ENCODE measurements at regions not wholly inside any gene's neighbourhood (a gene's known extent, or its start where the extent isn't known, plus 50 kb on each side); places are given as distances from the start of the nearest gene placed in this dataset.
"Not testable (repeated sequence)": the region's sequence is repeated elsewhere in the genome, so short reads cannot be mapped to it uniquely, and the experiment has no call there.

DNA sequence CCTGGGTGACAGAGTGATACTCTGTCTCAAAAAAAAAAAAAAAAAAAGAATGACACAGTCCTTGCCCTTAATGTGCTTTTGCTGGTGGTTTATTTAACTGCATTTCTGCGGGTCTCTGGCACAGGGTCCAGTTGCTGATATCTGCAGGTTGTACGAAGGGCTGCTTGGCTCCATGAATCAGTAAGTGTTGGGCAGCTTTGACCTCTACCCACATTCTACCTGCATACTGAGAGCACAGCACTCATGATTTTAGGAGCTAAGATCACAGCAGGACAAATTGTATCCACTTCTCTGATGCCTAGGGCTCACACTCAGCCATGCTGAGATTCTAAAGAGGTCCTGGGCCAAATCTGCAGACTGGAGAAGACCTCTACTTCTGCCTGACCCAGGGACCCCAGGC is 119.4 kb upstream of the MYCN start:
- ChIA-PET CTCF (no interaction called here), POLR2A (no interaction called here)
- H3K9me3 ChIP-seq (ENCODE audit: control insufficient read depth, insufficient read depth, low read length): peaks cover 37% of the 10 kb centered on the region
- no peak for DNase-seq (ENCODE audit: low read depth, low spot score)
- H3K4me3 ChIP-seq (ENCODE audit: low read depth, low read length): no peak overlapping the region
- TF ChIP-seq, protein P1, sequence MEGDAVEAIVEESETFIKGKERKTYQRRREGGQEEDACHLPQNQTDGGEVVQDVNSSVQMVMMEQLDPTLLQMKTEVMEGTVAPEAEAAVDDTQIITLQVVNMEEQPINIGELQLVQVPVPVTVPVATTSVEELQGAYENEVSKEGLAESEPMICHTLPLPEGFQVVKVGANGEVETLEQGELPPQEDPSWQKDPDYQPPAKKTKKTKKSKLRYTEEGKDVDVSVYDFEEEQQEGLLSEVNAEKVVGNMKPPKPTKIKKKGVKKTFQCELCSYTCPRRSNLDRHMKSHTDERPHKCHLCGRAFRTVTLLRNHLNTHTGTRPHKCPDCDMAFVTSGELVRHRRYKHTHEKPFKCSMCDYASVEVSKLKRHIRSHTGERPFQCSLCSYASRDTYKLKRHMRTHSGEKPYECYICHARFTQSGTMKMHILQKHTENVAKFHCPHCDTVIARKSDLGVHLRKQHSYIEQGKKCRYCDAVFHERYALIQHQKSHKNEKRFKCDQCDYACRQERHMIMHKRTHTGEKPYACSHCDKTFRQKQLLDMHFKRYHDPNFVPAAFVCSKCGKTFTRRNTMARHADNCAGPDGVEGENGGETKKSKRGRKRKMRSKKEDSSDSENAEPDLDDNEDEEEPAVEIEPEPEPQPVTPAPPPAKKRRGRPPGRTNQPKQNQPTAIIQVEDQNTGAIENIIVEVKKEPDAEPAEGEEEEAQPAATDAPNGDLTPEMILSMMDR (IDR thresholded peaks at IDR 0.05; ENCODE audit: low read depth, low read length): no peak
- no peaks in the 10 kb centered on the region for H3K27me3 ChIP-seq (ENCODE audit: control insufficient read depth, insufficient read depth, low read length)
- H3K27ac ChIP-seq (ENCODE audit: low read depth, low read length): no peak overlapping the region

DNA sequence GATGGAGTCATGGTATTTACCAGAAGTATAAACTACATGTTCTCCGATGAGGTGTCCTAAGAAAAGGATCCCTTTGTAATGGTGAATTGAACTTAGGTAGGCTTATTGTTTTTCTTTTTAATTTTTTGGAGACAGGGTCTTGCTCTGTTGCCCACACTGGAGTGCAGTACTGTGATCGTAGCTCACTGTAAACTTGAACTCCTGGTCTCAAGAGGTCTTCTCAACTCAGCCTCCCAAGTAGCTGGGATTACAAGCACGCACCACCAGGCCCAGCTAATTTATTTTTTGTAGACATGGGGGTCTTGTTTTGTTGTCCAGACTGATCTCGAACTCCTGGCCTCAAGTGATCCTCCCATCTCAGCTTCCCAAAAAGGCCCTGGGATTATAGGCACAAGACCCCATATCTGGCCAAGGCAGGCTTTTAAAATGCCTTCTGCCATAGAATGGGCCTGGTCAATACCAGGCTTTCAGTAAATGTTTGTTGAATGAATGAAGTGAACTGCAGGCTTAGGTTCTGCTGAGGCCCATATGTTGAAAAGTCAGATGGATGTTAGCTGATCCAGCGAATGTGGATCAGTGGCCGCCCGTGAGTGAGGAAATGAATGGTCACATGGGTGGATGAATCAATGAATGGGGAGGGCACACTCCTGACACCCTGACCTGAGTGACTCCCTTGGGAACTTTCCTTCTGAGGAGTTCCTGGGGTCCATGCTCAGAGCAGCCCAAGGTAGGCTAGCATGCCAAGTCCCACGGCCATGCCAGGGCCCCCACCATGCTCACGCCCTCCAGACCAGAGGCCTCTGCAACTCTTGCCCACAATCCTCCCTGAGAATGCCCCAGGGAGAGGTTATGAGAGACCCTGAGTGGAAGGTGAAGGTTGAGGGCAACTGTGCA is 118.0 kb upstream of the MYCN start:
- peaks cover 36% of the 10 kb centered on the region for H3K9me3 ChIP-seq (ENCODE audit: control insufficient read depth, insufficient read depth, low read length)
- POLR2A ChIA-PET: no interaction called here
- no peak for DNase-seq (ENCODE audit: low read depth, low spot score)
- no peak overlapping the region for H3K27ac ChIP-seq (ENCODE audit: low read depth, low read length)
- TF ChIP-seq, protein P1 (IDR thresholded peaks at IDR 0.05; ENCODE audit: low read depth, low read length): no peak
- no peak overlapping the region for H3K4me3 ChIP-seq (ENCODE audit: low read depth, low read length)
- CTCF ChIA-PET: no interaction called here
- H3K27me3 ChIP-seq (ENCODE audit: control insufficient read depth, insufficient read depth, low read length): no peaks in the 10 kb centered on the region

DNA sequence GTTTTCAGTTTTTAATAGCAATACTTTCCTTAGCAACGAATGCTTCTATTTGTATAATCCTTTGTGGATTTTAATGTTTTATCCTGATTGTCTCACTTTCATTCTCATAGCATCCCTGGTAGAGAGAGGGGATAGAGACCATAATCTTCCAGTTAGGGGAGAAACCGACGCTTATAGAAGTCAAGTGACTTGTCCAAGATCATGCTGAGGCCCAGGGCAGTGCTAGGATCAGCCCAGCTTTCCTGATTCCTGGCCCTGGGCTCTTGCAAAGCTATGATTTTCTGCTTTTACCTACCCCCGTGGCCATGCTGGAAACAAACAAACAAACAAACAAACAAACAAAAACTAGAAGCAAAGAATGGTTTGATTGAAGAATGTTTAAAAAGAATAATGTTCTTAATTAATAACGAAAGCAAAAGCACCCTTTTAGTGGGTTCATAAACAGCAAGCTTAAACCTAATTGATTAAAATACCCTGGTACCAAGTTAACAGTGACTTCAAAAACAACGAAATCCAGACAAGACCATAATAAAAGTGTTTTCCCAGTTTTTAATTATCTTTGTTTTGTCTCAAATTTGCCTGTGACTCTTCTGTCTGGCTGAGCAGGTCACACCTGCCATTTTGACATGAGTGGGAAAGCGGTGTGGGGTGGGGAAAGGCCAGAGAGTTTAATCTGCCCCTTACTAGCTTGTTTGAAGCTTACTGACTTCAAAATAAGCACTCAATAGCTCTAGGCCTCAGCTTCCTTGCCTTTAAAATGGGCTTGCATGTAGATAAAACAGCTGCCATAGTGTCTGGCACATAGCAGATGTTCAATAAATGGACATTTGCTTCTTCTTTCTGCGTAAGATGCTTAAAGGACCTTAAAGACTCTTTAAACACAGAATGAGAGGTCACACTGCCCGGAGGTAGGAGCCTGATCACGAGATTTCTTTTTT is 116.6 kb upstream of the MYCN start:
- DNase-seq (ENCODE audit: low read depth, low spot score): no peak
- Histone ChIP-seq H3K9me3 (ENCODE audit: control insufficient read depth, insufficient read depth, low read length) (peaks cover 28% of the 10 kb centered on the region), H3K4me3 (ENCODE audit: low read depth, low read length) (no peak overlapping the region), H3K27ac (ENCODE audit: low read depth, low read length) (no peak overlapping the region), H3K27me3 (ENCODE audit: control insufficient read depth, insufficient read depth, low read length) (no peaks in the 10 kb centered on the region)
- POLR2A ChIA-PET: no interaction called here
- TF ChIP-seq, protein P1 (IDR thresholded peaks at IDR 0.05; ENCODE audit: low read depth, low read length): no peak
- CTCF ChIA-PET: no interaction called here

DNA sequence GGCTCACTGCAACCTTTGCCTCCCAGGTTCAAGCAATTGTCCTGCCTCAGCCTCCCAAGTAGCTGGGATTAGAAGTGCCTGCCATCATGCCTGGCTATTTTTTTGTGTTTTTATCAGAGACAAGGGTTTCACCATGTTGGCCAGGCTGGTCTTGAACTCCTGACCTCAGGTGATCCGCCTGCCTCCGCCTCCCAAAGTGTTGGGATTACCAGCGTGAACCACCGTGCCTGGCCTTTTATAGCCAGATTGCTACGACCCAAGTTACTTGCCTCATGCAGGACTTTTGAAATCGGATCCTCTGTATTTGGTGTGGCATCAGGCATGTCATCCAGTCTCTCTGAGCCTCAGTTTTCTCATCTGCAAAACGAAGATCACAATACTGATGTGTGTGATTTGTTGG is 115.9 kb upstream of the MYCN start:
- POLR2A ChIA-PET: not testable (repeated sequence)

DNA sequence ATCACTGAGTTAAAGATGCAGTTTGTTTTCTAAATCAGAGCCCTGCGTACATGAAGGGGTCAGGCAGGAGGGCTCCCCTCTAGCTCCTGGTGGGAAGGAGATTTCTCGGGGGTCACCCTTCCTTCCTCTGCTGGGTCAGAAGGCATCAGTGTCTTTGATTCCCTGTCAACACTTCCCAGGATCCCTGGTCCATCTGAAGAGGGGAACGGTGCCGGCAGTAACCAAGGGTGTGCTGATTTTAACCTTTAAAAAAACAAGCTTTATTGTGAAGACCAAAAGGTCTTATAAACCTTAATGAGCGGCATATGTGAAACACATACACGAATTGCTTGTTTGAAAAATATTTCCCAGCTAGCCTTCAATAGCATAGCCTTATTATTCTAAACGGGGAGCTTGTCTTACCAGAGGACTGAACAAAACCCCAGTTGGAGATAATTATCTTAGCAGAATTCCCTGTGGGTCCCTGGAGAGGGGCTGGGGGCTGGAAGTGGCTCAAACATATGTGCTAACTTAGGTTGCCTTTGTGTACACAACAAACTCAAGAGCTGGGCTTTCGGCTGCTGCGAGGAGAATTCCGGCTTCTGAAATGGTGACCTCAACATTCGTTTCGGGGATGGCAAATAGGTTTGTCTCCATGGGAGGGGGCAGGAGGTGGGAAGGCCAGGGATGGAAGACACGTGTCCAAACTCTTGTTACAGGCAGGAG is 114.9 kb upstream of the MYCN start:
- DNase-seq (ENCODE audit: low read depth, low spot score): no peak
- Histone ChIP-seq H3K4me3 (ENCODE audit: low read depth, low read length) (no peak overlapping the region), H3K27ac (ENCODE audit: low read depth, low read length) (no peak overlapping the region), H3K9me3 (ENCODE audit: control insufficient read depth, insufficient read depth, low read length) (peaks cover 23% of the 10 kb centered on the region), H3K27me3 (ENCODE audit: control insufficient read depth, insufficient read depth, low read length) (no peaks in the 10 kb centered on the region)
- POLR2A ChIA-PET: no interaction called here
- TF ChIP-seq, protein P1 (IDR thresholded peaks at IDR 0.05; ENCODE audit: low read depth, low read length): no peak
- CTCF ChIA-PET: no interaction called here

More for the DNA sequence above, 115.9 kb upstream of the MYCN start:
- DNase-seq (ENCODE audit: low read depth, low spot score); H3K27me3 ChIP-seq (ENCODE audit: control insufficient read depth, insufficient read depth, low read length); H3K4me3 ChIP-seq (ENCODE audit: low read depth, low read length); H3K27ac ChIP-seq (ENCODE audit: low read depth, low read length); CTCF ChIA-PET: not testable (repeated sequence)
- H3K9me3 ChIP-seq (ENCODE audit: control insufficient read depth, insufficient read depth, low read length): peaks cover 23% of the 10 kb centered on the region

All from AG04450 (cell line).